ENCODE measurements at regions not wholly inside any gene's neighbourhood (a gene's known extent, or its start where the extent isn't known, plus 50 kb on each side); places are given as distances from the start of the nearest gene placed in this dataset.
"Not testable (repeated sequence)": the region's sequence is repeated elsewhere in the genome, so short reads cannot be mapped to it uniquely, and the experiment has no call there.

DNA sequence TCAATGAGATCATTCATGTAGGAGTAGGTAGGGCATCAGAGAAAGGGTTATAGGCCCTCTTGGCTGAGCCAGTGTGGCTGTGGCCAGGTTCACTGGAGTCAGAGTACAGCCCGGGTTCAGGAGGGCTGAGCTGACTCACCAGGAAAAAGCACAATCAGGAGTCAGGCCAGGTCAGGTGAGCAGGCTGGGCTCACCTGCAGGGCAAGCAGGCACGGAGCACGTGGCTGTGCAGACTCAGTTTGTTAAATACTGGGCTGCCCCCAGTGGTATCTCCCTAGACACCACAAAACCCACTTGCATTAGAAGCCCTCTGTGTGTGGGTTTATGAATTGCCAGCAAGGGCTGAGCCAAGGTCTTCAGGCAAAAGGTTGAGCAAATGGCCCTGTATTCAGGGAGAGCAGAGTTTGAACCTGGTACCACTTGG, 122.1 kb upstream of the SERBP1 start:
- Histone ChIP-seq H3K27me3 (ENCODE audit: low read depth, low read length) (no peaks in the 10 kb centered on the region), H2AFZ (ENCODE audit: low read depth, low read length) (no peak overlapping the region), H3K79me2 (ENCODE audit: low read length) (no peaks in the 10 kb centered on the region), H3K4me2 (ENCODE audit: low read length) (no peak overlapping the region), H3K9me3 (ENCODE audit: insufficient read depth, low read length) (no peaks in the 10 kb centered on the region), H3K36me3 (replicated peaks; ENCODE audit: low read depth, low read length) (no peaks in the 10 kb centered on the region), H3K4me1 (ENCODE audit: low read length) (no peaks in the 10 kb centered on the region), H3K27ac (ENCODE audit: low read length) (no peak overlapping the region), H3K4me3 (ENCODE audit: low read length) (no peak overlapping the region), H3K9ac (ENCODE audit: low read length) (no peak overlapping the region), H4K20me1 (ENCODE audit: insufficient read depth, low read length) (no peaks in the 10 kb centered on the region)
- TF ChIP-seq EZH2phosphoT487 (IDR thresholded peaks at IDR 0.05; ENCODE audit: low read depth): no peak
- TF ChIP-seq, protein P1, sequence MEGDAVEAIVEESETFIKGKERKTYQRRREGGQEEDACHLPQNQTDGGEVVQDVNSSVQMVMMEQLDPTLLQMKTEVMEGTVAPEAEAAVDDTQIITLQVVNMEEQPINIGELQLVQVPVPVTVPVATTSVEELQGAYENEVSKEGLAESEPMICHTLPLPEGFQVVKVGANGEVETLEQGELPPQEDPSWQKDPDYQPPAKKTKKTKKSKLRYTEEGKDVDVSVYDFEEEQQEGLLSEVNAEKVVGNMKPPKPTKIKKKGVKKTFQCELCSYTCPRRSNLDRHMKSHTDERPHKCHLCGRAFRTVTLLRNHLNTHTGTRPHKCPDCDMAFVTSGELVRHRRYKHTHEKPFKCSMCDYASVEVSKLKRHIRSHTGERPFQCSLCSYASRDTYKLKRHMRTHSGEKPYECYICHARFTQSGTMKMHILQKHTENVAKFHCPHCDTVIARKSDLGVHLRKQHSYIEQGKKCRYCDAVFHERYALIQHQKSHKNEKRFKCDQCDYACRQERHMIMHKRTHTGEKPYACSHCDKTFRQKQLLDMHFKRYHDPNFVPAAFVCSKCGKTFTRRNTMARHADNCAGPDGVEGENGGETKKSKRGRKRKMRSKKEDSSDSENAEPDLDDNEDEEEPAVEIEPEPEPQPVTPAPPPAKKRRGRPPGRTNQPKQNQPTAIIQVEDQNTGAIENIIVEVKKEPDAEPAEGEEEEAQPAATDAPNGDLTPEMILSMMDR (IDR thresholded peaks at IDR 0.05; ENCODE audit: low read depth, low read length): no peak

DNA sequence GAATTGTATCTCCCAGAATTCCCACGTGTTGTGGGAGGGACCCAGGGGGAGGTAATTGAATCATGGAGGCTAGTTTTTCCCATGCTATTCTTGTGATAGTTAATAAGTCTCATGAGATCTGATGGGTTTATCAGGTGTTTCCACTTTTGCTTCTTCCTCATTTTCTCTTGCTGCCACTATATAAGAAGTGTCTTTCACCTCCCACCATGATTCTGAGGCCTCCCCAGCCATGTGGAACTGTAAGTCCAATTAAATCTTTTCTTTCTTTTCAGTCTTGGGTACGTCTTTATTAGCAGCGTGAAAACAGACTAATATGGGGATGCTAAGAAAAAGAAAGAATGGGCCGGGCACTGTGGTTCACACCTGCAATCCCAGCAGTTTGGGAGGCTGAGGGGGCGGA, 124.0 kb upstream of the SERBP1 start:
- H4K20me1 ChIP-seq (ENCODE audit: insufficient read depth, low read length); H2AFZ ChIP-seq (ENCODE audit: low read depth, low read length); H3K4me1 ChIP-seq (ENCODE audit: low read length); H3K9ac ChIP-seq (ENCODE audit: low read length); H3K79me2 ChIP-seq (ENCODE audit: low read length); H3K4me2 ChIP-seq (ENCODE audit: low read length); H3K36me3 ChIP-seq (replicated peaks; ENCODE audit: low read depth, low read length); H3K27ac ChIP-seq (ENCODE audit: low read length); H3K27me3 ChIP-seq (ENCODE audit: low read depth, low read length); H3K9me3 ChIP-seq (ENCODE audit: insufficient read depth, low read length); H3K4me3 ChIP-seq (ENCODE audit: low read length): not testable (repeated sequence)

DNA sequence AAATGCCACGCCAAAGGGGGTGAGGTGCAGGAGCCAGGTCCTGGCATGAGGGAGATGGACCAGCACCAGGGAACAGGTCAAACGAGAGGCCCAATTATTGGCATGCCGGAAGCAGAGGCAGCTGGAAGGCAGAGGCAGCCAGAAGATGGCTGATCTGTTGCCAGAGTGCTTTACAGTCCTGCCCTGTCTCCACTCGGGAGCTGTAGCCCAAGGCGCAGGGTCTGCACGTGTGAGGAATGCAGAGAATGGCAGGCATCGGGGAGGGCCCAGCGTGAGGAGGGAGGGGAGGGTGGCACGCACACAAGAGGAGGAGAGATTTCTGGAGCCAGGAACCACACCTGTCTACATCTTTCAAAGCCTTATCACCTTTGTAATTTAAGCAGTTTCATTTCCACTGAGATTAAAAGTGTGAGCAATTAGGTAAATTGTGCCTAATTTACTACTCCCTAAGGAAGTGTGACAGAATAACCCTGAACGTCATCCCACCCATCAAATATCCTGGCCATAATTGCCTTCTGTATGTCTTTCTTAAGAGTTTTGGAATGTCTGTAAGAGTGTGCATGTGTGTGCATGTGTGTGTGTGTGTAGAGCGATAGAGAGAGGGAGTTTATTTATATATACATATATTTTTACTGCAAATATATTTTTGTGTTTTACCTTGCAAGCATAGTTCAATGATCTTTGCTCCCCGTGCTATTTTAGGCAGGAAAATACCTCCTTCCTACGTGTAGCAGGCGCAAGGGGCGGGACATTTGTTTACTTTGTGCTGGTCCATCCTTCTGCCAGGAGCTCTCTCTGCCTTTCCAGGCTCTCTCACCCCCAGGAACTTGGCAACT, 125.5 kb upstream of the SERBP1 start:
- Histone ChIP-seq H3K36me3 (replicated peaks; ENCODE audit: low read depth, low read length) (no peaks in the 10 kb centered on the region), H3K4me2 (ENCODE audit: low read length) (no peak overlapping the region), H2AFZ (ENCODE audit: low read depth, low read length) (no peak overlapping the region), H3K27ac (ENCODE audit: low read length) (no peak overlapping the region), H3K4me3 (ENCODE audit: low read length) (no peak overlapping the region), H3K79me2 (ENCODE audit: low read length) (no peaks in the 10 kb centered on the region), H3K9me3 (ENCODE audit: insufficient read depth, low read length) (no peaks in the 10 kb centered on the region), H4K20me1 (ENCODE audit: insufficient read depth, low read length) (no peaks in the 10 kb centered on the region), H3K4me1 (ENCODE audit: low read length) (no peaks in the 10 kb centered on the region), H3K9ac (ENCODE audit: low read length) (no peak overlapping the region), H3K27me3 (ENCODE audit: low read depth, low read length) (no peaks in the 10 kb centered on the region)
- TF ChIP-seq EZH2phosphoT487 (IDR thresholded peaks at IDR 0.05; ENCODE audit: low read depth): no peak
- TF ChIP-seq, protein P1 (IDR thresholded peaks at IDR 0.05; ENCODE audit: low read depth, low read length): no peak

DNA sequence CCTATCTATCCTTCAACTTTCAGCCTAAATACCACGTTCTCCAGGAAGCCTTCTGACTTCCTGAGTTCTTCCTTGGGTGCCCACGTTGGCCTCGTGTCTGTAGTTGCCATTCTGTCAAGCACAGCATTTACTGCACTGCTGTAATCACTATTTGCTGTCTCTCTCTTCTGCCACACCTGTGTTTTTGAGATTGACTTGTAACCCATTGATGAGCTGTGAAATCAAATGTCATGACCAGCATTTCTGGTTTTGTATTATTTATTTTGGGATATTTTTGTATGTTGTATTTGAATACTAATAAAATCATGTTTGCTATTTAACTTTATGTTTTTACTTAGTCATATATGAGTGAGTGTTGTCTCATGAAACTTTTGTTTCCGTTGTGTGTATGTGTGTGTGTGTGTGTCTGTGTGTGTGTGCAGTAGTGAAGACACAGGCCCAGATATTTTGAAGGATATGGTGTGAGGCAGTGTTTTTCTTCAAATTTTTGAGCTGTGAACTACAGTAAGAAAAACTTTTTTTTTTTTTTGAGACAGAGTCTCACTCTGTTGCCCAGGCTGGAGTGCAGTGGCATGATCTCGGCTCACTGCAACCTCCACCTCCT, 126.2 kb upstream of the SERBP1 start:
- Histone ChIP-seq H3K9ac (ENCODE audit: low read length) (no peak overlapping the region), H2AFZ (ENCODE audit: low read depth, low read length) (no peak overlapping the region)

More for the DNA sequence above, 126.2 kb upstream of the SERBP1 start:
- TF ChIP-seq, protein P1 (IDR thresholded peaks at IDR 0.05; ENCODE audit: low read depth, low read length): no peak
- no peak for TF ChIP-seq EZH2phosphoT487 (IDR thresholded peaks at IDR 0.05; ENCODE audit: low read depth)
- no peaks in the 10 kb centered on the region for H3K79me2 ChIP-seq (ENCODE audit: low read length)
- H3K36me3 ChIP-seq (replicated peaks; ENCODE audit: low read depth, low read length): no peaks in the 10 kb centered on the region
- H3K4me1 ChIP-seq (ENCODE audit: low read length): no peaks in the 10 kb centered on the region
- H3K27me3 ChIP-seq (ENCODE audit: low read depth, low read length): no peaks in the 10 kb centered on the region
- H3K4me2 ChIP-seq (ENCODE audit: low read length): no peak overlapping the region
- no peak overlapping the region for H3K27ac ChIP-seq (ENCODE audit: low read length)
- H3K9me3 ChIP-seq (ENCODE audit: insufficient read depth, low read length): no peaks in the 10 kb centered on the region
- H3K4me3 ChIP-seq (ENCODE audit: low read length): no peak overlapping the region
- H4K20me1 ChIP-seq (ENCODE audit: insufficient read depth, low read length): no peaks in the 10 kb centered on the region

Data from OCI-LY3 (cell line).